IMR-90 (cell line): ENCODE measurements at regions not wholly inside any gene's neighbourhood (a gene's known extent, or its start where the extent isn't known, plus 50 kb on each side); places are given as distances from the start of the nearest gene placed in this dataset.

Experiments
- ATAC-seq: fragments of 200-7000 bp; cut with Tn5 transposase; 2 replicates; pipeline ENCODE4 v1.9.1; 2020; ENCODE audit warnings: low read depth, mild to moderate bottlenecking, moderate library complexity
- BruUV-seq: library from RNA; stranded (reverse); fragments of 400-500 nt; replicated peaks from 2 replicates; lab custom pipeline; 2021; lab: Mats Ljungman, UMichigan
- CTCF ChIA-PET: fragments of 300-600 bp; formaldehyde crosslinking; extraction: SDS; loops from one replicate; lab custom pipeline; 2021; ENCODE audit warnings: antibody characterized with exemption; lab: Yijun Ruan, JAX
- POLR2A ChIA-PET: fragments of 300-600 bp; sonication (Branson Sonifier 250); formaldehyde crosslinking; loops from one replicate; lab custom pipeline; 2022; ENCODE audit warnings: antibody characterized with exemption; ENCODE audit not compliant: unreplicated experiment; lab: Charles Lee
- DNase-seq: peaks from one replicate; pipeline ENCODE4 v3.0.0; 2013
- H2AFZ ChIP-seq: replicated peaks from 2 replicates; pipeline ENCODE3; 2013; ENCODE audit warnings: low read length, mild to moderate bottlenecking; ENCODE audit not compliant: poor library complexity
- H2AK5ac ChIP-seq: 2 replicates; pipeline ENCODE4 v1.6.1; 2013; ENCODE audit warnings: low read depth, low read length, inconsistent platforms
- H2AK9ac ChIP-seq: replicated peaks from 2 replicates; pipeline ENCODE3; 2013; ENCODE audit warnings: mild to moderate bottlenecking, low read depth, low read length, moderate library complexity; ENCODE audit not compliant: poor library complexity
- H2BK120ac ChIP-seq: 2 replicates; pipeline ENCODE4 v1.6.1; 2013; ENCODE audit warnings: low read depth, low read length, inconsistent platforms
- H2BK15ac ChIP-seq: 3 replicates; pipeline ENCODE4 v1.6.1; 2013; ENCODE audit warnings: low read depth, low read length, inconsistent platforms
- H2BK20ac ChIP-seq: 2 replicates; pipeline ENCODE4 v1.6.1; 2013; ENCODE audit warnings: low read depth, mild to moderate bottlenecking, inconsistent platforms, low read length, moderate library complexity
- H2BK5ac ChIP-seq: 2 replicates; pipeline ENCODE4 v1.6.1; 2013; ENCODE audit warnings: mild to moderate bottlenecking, low read depth, low read length, inconsistent platforms; ENCODE audit not compliant: poor library complexity, severe bottlenecking
- H3K14ac ChIP-seq: replicated peaks from 2 replicates; pipeline ENCODE4 v1.6.1; 2013; ENCODE audit warnings: low read depth, low read length, inconsistent platforms
- H3K18ac ChIP-seq: 2 replicates; pipeline ENCODE4 v1.6.1; 2013; ENCODE audit warnings: low read depth, low read length, control low read depth
- H3K23ac ChIP-seq: 2 replicates; pipeline ENCODE4 v1.6.1; 2013; ENCODE audit warnings: low read depth, low read length, inconsistent platforms
- H3K27ac ChIP-seq: 2 replicates; pipeline ENCODE4 v1.5.1; 2013; ENCODE audit warnings: mild to moderate bottlenecking, control low read depth, low read length; ENCODE audit not compliant: insufficient read depth
- H3K27me3 ChIP-seq: 2 replicates; pipeline ENCODE4 v1.6.1; 2013; ENCODE audit warnings: low read length; ENCODE audit not compliant: control insufficient read depth, insufficient read depth
- H3K36me3 ChIP-seq: 2 replicates; pipeline ENCODE4 v1.6.1; 2013; ENCODE audit warnings: low read length, mixed read lengths; ENCODE audit not compliant: control insufficient read depth, insufficient read depth
- H3K4ac ChIP-seq: 2 replicates; pipeline ENCODE4 v1.6.1; 2013; ENCODE audit warnings: low read depth, low read length, inconsistent platforms
- H3K4me1 ChIP-seq: 2 replicates; pipeline ENCODE4 v1.6.1; 2013; ENCODE audit warnings: low read length, mixed read lengths; ENCODE audit not compliant: control insufficient read depth, insufficient read depth
- H3K4me2 ChIP-seq: 2 replicates; pipeline ENCODE4 v1.6.1; 2013; ENCODE audit warnings: low read depth, mild to moderate bottlenecking, control low read depth, low read length, moderate library complexity
- H3K4me3 ChIP-seq: 2 replicates; pipeline ENCODE4 v1.5.1; 2013; ENCODE audit warnings: low read depth, mild to moderate bottlenecking, control low read depth, low read length, moderate library complexity; ENCODE audit not compliant: insufficient read depth
- H3K56ac ChIP-seq: 2 replicates; pipeline ENCODE4 v1.6.1; 2013; ENCODE audit warnings: low read length, inconsistent platforms; ENCODE audit not compliant: insufficient read depth; ENCODE audit errors: extremely low read depth
- H3K79me1 ChIP-seq, 2 experiments: 2 replicates each; pipeline ENCODE4 v1.6.1; 2013; ENCODE audit warnings: low read length in 2 of 2, inconsistent platforms in 1 of 2, low read depth in 1 of 2
- H3K9ac ChIP-seq: 2 replicates; pipeline ENCODE4 v1.6.1; 2013; ENCODE audit warnings: low read depth, low read length, control low read depth
- H3K9me1 ChIP-seq: 2 replicates; pipeline ENCODE4 v1.6.1; 2013; ENCODE audit warnings: low read length, inconsistent platforms; ENCODE audit not compliant: insufficient read depth
- H3K9me3 ChIP-seq: 2 replicates; pipeline ENCODE4 v1.6.1; 2013; ENCODE audit warnings: low read length; ENCODE audit not compliant: control insufficient read depth, insufficient read depth
- H4K20me1 ChIP-seq: 2 replicates; pipeline ENCODE4 v1.6.1; 2013; ENCODE audit warnings: low read length, inconsistent platforms; ENCODE audit not compliant: insufficient read depth
- H4K5ac ChIP-seq: 2 replicates; pipeline ENCODE4 v1.6.1; 2013; ENCODE audit warnings: mild to moderate bottlenecking, low read depth, low read length, control low read depth
- H4K8ac ChIP-seq, 2 experiments: 2 replicates each; pipeline ENCODE4 v1.6.1; 2013; ENCODE audit warnings: low read depth in 2 of 2, low read length in 2 of 2, control low read depth in 1 of 2, inconsistent platforms in 1 of 2
- H4K91ac ChIP-seq: 2 replicates; pipeline ENCODE4 v1.6.1; 2013; ENCODE audit warnings: low read depth, low read length, inconsistent platforms; ENCODE audit not compliant: insufficient read depth
- BHLHE40 ChIP-seq: fragments of 150-350 bp; IDR thresholded peaks from 2 replicates; pipeline ENCODE4 v1.6.1; 2016; ENCODE audit warnings: mild to moderate bottlenecking, low read depth, low read length
- CEBPB ChIP-seq: IDR thresholded peaks from 2 replicates; pipeline ENCODE4 v1.6.1; 2012; ENCODE audit warnings: low read depth, low read length, improper control_type of control experiment
- CHD1 ChIP-seq: IDR thresholded peaks from 2 replicates; pipeline ENCODE4 v1.6.1; 2012; ENCODE audit warnings: low read depth, low read length, improper control_type of control experiment
- CTCF ChIP-seq: conservative IDR thresholded peaks from 2 replicates; pipeline ENCODE4 v1.5.1; 2012; ENCODE audit warnings: mild to moderate bottlenecking, low read depth, low read length, improper control_type of control experiment
- ELK1 ChIP-seq: fragments of 150-350 bp; IDR thresholded peaks from 2 replicates; pipeline ENCODE4 v1.6.1; 2016; ENCODE audit warnings: low read depth, mild to moderate bottlenecking, low read length, moderate library complexity, borderline replicate concordance
- FOS ChIP-seq: fragments of 150-350 bp; IDR thresholded peaks from 2 replicates; pipeline ENCODE4 v1.6.1; 2016; ENCODE audit warnings: low read depth, low read length
- MAFK ChIP-seq: IDR thresholded peaks from 2 replicates; pipeline ENCODE4 v1.6.1; 2012; ENCODE audit warnings: low read depth, low read length, improper control_type of control experiment
- MAZ ChIP-seq: IDR thresholded peaks from 2 replicates; pipeline ENCODE4 v1.6.1; 2012; ENCODE audit warnings: low read depth, mild to moderate bottlenecking, low read length, improper control_type of control experiment, moderate library complexity, borderline replicate concordance
- MXI1 ChIP-seq: IDR thresholded peaks from 2 replicates; pipeline ENCODE4 v1.6.1; 2012; ENCODE audit warnings: low read depth, mild to moderate bottlenecking, low read length, moderate library complexity, borderline replicate concordance
- NFE2L2 ChIP-seq: fragments of 150-350 bp; IDR thresholded peaks from 2 replicates; pipeline ENCODE4 v1.6.1; 2016; ENCODE audit warnings: low read depth, mild to moderate bottlenecking, low read length
- POLR2A ChIP-seq: IDR thresholded peaks from 2 replicates; pipeline ENCODE4 v1.6.1; 2012; ENCODE audit warnings: mild to moderate bottlenecking, low read depth, low read length
- RAD21 ChIP-seq: IDR thresholded peaks from 2 replicates; pipeline ENCODE4 v1.6.1; 2012; ENCODE audit warnings: low read length, improper control_type of control experiment
- RCOR1 ChIP-seq: IDR thresholded peaks from 2 replicates; pipeline ENCODE4 v1.6.1; 2012; ENCODE audit warnings: mild to moderate bottlenecking, low read length, improper control_type of control experiment; ENCODE audit not compliant: insufficient replicate concordance
- RFX5 ChIP-seq: IDR thresholded peaks from 2 replicates; pipeline ENCODE4 v1.8.0; 2012; ENCODE audit warnings: low read depth, mild to moderate bottlenecking, low read length, moderate library complexity
- SMC3 ChIP-seq: fragments of 150-350 bp; IDR thresholded peaks from 2 replicates; pipeline ENCODE4 v1.6.1; 2016; ENCODE audit warnings: low read depth, mild to moderate bottlenecking, antibody characterized with exemption, low read length, moderate library complexity
- USF2 ChIP-seq: fragments of 150-350 bp; IDR thresholded peaks from 2 replicates; pipeline ENCODE4 v1.6.1; 2017; ENCODE audit warnings: mild to moderate bottlenecking, antibody characterized with exemption, low read length, low read depth
- WGBS, 2 experiments: methylation state at CpG; one replicate each; pipeline versions ENCODE4 v1.1.5 to v1.1.7; 2013; ENCODE audit warnings: missing lambda C conversion rate in 2 of 2; ENCODE audit not compliant: insufficient read length in 1 of 2; ENCODE audit errors: extremely low coverage in 2 of 2; 5-methylcytosine and 5-hydroxymethylcytosine counted together
- dilution Hi-C: fragments of 300-500 bp; cut with HindIII; formaldehyde crosslinking; loops from one replicate; pipeline ENCODE4 v1.14.3; 2018; ENCODE audit warnings: low sequenced_read_pairs; ENCODE audit not compliant: unreplicated experiment
- in situ Hi-C: fragments of 300-500 bp; cut with MboI; formaldehyde crosslinking; loops from 3 replicates; pipeline ENCODE4 v1.14.3; 2019; ENCODE audit warnings: low sequenced_read_pairs, inconsistent platforms, mixed read lengths
- intact Hi-C: fragments of 100-400 bp; cut with micrococcal nuclease; formaldehyde crosslinking; loops from 2 replicates; pipeline ENCODE4 v1.10.0; 2022

GRCh38 chr12:105459760-105460330 lies 129.4 kb downstream of the C12orf75 start:
- intact Hi-C loops = no loop called here
- Histone ChIP-seq H3K56ac (no peak overlapping the region), H3K9ac (no peak overlapping the region), H2AK9ac (no peak overlapping the region), H2BK5ac (no peak overlapping the region), H2AFZ (no peak overlapping the region), H2BK15ac (no peak overlapping the region), H4K91ac (no peak overlapping the region), H3K9me3 (peaks cover 4% of the 10 kb centered on the region), H2BK20ac (no peak overlapping the region), H4K20me1 (no peaks in the 10 kb centered on the region), H2AK5ac (no peak overlapping the region), H3K4me1 (no peaks in the 10 kb centered on the region), H2BK120ac (no peak overlapping the region), H3K9me1 (peaks cover 3% of the 10 kb centered on the region; the same call in 1 of the 2 replicates), H4K5ac (no peak overlapping the region), H3K4me2 (no peak overlapping the region), H3K36me3 (no peaks in the 10 kb centered on the region), H3K4ac (no peak overlapping the region), H3K79me1 (no peaks in the 10 kb centered on the region), H3K14ac (no peak overlapping the region), H3K18ac (no peak overlapping the region), H3K27ac (no peak overlapping the region), H3K23ac (no peak overlapping the region), H3K27me3 (peaks cover 5% of the 10 kb centered on the region), H3K4me3 (no peak overlapping the region), H4K8ac (no peak overlapping the region)
- DNase-seq (no peak), ATAC-seq (no peak)
- dilution Hi-C loops = no loop called here
- in situ Hi-C loops = no loop called here
- TF ChIP-seq ELK1 (no peak), SMC3 (no peak), USF2 (no peak), MXI1 (no peak), MAFK (no peak), POLR2A (no peak), RCOR1 (no peak), NFE2L2 (no peak), CEBPB (no peak), CTCF (no peak), RFX5 (no peak), FOS (no peak), RAD21 (no peak), CHD1 (no peak), BHLHE40 (no peak), MAZ (no peak)
- no TSS peak for BruUV-seq
- CTCF ChIA-PET = no interaction called here
- WGBS, 2 experiments = no CpG with 5 or more reads among the region's 6 CpGs
- POLR2A ChIA-PET = interaction anchor here (0.6 kb wide), 1 partner anchor 11 kb away, joined by 6 read pairs; no protein-coding TSS in a partner anchor
